Ishikawa (cell line): ENCODE measurements at regions not wholly inside any gene's neighbourhood (a gene's known extent, or its start where the extent isn't known, plus 50 kb on each side); places are given as distances from the start of the nearest gene placed in this dataset.

Source experiments
- CEBPB ChIP-seq: IDR thresholded peaks from 2 replicates; pipeline ENCODE4 v1.6.1; 2012
- CREB1 ChIP-seq: IDR thresholded peaks from 2 replicates; pipeline ENCODE4 v1.6.1; 2012; ENCODE audit warnings: low read depth
- EP300 ChIP-seq: IDR thresholded peaks from 2 replicates; pipeline ENCODE4 v1.6.1; 2012; ENCODE audit warnings: borderline replicate concordance
- FOXM1 ChIP-seq: IDR thresholded peaks from 2 replicates; pipeline ENCODE4 v1.6.1; 2012; ENCODE audit warnings: low read depth, borderline replicate concordance
- MAX ChIP-seq: IDR thresholded peaks from 2 replicates; pipeline ENCODE4 v1.6.1; 2012
- RAD21 ChIP-seq: IDR thresholded peaks from 2 replicates; pipeline ENCODE4 v1.6.1; 2012; ENCODE audit warnings: low read depth
- TCF12 ChIP-seq: IDR thresholded peaks from 2 replicates; pipeline ENCODE4 v1.6.1; 2012; ENCODE audit warnings: low read depth
- USF1 ChIP-seq: IDR thresholded peaks from 2 replicates; pipeline ENCODE4 v1.6.1; 2012
- YY1 ChIP-seq: IDR thresholded peaks from 2 replicates; pipeline ENCODE4 v1.6.1; 2012; ENCODE audit warnings: low read depth
- ZBTB7A ChIP-seq: IDR thresholded peaks from 2 replicates; pipeline ENCODE4 v1.6.1; 2012; ENCODE audit warnings: low read depth
- TF ChIP-seq, protein P1 (sequence below): IDR thresholded peaks from 2 replicates; pipeline ENCODE4 v1.6.1; 2012; ENCODE audit warnings: low read depth, mild to moderate bottlenecking

- TF ChIP-seq FOXM1 (no peak), CREB1 (no peak), MAX (no peak), CEBPB (no peak), TCF12 (no peak), EP300 (no peak), ZBTB7A (no peak), YY1 (no peak), RAD21 (no peak), USF1 (no peak)
- TF ChIP-seq, protein P1, sequence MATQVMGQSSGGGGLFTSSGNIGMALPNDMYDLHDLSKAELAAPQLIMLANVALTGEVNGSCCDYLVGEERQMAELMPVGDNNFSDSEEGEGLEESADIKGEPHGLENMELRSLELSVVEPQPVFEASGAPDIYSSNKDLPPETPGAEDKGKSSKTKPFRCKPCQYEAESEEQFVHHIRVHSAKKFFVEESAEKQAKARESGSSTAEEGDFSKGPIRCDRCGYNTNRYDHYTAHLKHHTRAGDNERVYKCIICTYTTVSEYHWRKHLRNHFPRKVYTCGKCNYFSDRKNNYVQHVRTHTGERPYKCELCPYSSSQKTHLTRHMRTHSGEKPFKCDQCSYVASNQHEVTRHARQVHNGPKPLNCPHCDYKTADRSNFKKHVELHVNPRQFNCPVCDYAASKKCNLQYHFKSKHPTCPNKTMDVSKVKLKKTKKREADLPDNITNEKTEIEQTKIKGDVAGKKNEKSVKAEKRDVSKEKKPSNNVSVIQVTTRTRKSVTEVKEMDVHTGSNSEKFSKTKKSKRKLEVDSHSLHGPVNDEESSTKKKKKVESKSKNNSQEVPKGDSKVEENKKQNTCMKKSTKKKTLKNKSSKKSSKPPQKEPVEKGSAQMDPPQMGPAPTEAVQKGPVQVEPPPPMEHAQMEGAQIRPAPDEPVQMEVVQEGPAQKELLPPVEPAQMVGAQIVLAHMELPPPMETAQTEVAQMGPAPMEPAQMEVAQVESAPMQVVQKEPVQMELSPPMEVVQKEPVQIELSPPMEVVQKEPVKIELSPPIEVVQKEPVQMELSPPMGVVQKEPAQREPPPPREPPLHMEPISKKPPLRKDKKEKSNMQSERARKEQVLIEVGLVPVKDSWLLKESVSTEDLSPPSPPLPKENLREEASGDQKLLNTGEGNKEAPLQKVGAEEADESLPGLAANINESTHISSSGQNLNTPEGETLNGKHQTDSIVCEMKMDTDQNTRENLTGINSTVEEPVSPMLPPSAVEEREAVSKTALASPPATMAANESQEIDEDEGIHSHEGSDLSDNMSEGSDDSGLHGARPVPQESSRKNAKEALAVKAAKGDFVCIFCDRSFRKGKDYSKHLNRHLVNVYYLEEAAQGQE: no peak
These were observed 363.6 kb upstream of the CWC22 start for GRCh38 chr2:180370511-180371205.
